HG03520 (cell line): ENCODE measurements at regions not wholly inside any gene's neighbourhood (a gene's known extent, or its start where the extent isn't known, plus 50 kb on each side); places are given as distances from the start of the nearest gene placed in this dataset.

Experiments used
- ATAC-seq: cut with Tn5 transposase; IDR thresholded peaks from one replicate; pipeline ENCODE4 v1.9.1; 2021; ENCODE audit warnings: mild to moderate bottlenecking, moderate library complexity; ENCODE audit not compliant: unreplicated experiment

DNA sequence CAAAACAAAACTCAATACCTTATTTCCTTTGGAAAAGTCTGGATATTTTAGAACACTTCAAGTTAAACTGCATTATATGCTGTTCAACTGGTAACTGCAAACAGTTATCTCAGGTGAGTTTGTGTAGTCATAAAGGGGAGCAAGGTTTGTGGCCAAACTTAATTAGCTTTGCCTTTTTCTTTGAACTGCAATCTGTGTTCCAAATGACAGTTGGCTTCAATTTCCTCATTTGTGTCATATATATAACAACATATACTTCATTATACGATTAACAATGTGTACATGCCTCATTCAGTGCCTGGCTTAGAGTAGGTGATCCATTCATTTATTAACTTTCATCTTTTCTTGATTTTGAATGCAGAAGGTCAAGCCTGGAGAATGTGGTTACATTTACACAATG, 55.8 kb downstream of the KCNE4 start:
- no peak for ATAC-seq

DNA sequence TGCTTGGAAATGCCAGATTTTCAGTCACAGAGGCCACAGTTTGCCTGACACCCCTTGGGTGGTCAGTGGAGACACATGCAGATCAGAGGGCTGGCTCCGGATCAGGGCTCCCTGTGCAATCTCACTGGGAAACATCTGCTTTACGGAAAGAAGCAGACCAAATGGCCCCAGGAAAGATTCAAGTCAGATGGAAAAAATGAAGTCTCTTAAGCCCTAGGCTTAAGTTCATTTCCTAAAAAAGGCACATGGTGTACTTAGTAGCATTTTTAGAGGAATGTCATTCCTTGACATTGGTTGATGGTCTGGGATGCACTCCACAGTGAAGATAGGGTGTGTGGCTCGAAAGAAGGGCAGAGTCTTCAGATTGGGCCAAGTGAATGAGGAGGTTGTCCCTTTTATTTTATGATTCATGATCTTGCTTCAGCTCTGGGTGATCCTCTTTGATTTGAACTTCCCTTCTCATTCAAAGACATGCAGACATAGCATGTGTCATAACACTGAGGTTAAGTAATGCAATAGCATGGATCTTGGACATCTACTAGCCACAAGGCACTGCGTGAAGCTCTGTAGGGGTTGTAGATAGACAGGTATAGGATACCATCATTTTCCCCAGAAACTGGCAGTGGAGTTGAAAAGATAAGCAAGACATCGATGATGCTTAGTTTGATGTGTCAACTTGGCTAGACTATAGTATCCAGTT, 56.5 kb downstream of the KCNE4 start:
- no peak for ATAC-seq

DNA sequence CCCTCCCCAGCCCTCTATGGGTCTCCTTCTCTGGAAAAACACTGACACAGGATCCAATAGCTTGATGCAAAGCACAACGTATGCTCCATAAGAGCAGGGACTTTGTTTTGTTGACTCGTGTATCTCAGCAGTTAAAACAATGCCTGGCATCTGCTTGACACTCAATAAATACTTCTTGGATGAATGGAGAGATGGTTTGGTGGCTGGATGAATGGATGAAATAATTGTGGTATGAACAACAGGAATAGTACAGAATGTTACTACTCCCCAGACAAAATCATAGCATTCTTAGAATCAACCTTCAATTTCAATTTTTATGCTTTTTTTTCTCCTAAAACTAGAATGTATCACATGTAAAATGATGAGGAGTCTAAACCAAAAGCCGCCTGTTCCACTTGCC, 57.4 kb downstream of the KCNE4 start:
- no peak for ATAC-seq

DNA sequence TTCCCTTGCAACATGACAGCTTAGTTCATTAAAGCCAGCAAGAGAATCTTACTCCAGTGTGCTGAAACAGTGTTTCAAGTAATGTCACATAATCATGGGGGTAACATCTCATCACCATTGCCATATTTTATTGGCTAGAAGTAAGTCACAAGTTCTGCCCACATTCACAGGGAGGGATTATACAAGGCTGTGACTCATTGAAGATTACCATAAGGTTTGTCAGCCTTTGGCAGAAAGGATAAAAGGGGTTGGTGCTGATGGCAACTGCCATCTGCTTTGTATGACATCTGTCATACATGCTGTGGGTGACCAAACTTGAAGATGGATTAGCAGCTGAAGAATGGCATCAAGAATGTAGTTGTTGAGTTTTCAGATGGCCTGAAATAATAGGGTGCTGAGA, 61.2 kb downstream of the KCNE4 start:
- no peak for ATAC-seq

DNA sequence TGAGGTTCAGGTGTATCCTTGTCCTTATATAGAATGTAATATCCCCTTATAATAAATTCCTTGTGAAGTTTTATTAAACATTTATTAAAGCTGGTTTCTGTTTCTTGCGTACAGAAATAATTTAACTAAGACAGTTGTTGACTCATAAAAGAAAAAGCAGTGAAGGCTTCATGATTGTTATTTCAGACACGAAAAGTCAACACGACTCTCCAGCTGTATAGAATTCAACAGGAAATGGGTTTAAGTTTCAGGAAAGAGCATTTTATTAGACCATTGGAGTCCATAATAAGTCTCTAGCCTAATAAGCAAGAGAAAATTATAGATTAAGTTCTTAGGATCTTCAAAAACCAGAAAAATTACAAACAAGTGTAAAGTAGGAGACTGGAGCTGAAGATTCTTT, 62.2 kb downstream of the KCNE4 start:
- no peak for ATAC-seq

DNA sequence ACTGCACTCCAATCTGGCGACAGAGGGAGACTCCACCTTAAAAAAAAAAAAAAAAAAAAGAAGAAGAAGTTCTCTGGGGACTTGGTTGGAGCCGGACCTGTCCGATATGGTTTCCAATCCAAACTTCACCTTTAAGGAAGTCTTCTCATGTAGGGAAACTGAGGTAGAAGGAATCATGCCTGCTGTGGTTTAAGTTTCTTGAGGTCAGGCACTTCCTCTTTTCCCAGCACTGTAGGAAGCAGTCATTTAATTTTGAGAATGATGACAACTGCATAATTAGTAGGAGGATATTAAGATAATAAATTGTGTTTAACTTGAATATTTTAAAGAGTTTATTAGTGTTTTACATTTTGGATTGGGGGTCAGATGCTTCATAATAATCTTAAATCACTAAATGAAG, 62.9 kb downstream of the KCNE4 start:
- ATAC-seq: no peak

DNA sequence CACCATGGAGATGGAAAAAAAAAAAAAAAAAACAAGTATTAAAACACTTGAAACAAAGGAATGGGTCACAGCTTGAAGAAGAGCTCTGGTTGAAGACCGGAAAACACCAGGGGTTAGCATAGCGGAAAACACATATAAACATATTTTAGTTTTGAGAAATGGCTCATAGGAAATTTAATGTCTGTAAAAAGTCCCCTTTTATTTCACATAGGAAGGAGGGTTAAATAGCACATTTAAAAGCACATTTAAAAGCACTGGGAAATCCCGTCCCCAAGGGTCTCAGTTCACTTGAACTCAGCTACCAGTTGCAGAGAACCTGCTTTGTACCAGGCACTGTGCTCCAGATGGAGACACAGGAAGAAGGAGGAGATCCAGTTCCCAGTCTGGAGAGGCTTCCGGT, 65.5 kb downstream of the KCNE4 start:
- ATAC-seq: no peak

DNA sequence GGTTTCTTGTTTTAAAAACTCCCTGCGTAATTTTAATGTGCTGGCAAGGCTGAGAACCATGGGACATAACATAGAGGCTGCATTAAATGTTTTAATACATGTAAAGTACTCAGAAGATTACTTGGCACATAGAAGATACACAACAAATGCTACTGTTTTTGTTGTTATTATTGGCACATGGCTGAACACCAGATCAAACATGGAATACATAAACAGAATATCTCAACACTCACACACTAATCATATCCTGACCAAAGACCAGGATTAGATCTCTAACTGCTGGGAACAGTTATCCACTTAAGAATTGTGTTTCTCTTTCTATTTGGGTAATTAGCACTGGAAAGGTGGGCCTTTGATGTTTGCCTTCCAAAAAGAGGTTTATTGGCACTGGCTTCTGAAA, 69.3 kb downstream of the KCNE4 start:
- ATAC-seq: no peak

DNA sequence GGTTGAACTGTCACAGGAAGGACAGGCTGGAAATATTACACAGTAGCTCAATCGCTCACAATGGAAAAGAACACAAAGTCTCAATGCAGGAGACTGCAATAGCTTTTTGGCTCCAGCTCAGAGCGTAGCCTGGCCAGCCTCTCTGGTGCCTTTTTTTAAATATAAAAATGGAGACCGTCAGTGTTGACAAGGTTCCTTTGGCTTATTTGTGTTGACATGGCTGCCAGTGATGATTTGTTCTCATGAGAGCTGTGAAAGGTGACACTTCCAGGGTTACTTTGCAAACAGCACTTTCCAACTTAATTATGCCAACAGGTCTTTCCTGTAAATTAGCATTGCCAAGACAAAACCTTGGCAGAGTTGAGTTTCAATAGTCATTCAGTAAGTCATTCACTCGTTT, 70.8 kb downstream of the KCNE4 start:
- no peak for ATAC-seq

DNA sequence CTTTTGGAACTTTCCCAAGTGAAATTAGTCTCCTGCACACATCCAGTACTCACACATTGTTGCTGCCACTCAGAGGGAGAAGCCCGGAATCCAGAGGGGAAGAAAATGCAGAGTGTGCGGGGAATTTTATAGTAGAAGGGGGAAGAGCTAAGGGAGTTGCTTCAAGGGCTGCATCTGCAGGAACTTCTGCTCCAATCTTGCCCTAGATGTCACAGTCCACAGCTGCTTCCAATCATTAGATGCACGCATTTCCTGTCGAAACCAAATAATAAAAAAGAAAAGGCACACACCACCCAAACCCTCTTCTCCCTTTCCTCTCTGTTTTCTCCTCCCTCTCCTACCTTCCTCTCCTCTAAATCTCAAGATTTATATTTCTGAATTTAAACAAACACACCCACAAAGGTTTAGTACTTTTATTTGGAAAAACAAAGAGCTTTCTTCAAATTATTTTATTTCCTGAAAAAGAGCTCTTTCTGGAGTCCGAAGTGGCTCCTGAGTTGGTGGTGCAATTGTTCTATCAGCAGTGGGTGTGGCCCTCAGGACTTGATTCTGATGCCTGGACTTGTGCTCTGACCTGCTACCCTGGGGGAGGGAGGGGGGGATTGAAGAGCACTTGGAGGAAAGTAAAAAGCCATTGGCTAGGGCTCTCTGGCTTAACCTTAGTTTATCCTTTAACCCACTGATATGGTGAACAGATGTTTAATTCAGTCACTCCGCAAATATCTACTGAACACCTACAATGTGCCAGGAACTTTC, 72.0 kb downstream of the KCNE4 start:
- ATAC-seq: no peak

DNA sequence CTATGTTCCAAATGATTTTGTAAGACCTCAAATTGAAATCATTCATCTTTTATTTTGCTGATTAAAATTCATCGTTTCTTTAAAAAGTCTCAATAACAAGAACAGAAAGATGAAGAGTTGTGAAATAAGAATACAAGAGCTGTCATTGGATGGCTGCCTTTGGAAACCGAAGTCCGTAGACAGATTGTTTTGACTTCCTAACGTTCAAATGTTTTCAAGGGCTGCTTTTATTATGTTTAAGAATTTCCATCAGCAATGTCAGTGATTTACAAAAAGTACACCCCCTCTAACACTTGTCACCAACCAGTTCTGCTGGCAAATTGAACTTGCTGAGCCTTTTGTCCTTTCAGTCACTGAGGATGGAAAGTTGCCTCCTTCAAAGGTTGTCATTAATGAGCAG, 89.6 kb downstream of the KCNE4 start:
- no peak for ATAC-seq

DNA sequence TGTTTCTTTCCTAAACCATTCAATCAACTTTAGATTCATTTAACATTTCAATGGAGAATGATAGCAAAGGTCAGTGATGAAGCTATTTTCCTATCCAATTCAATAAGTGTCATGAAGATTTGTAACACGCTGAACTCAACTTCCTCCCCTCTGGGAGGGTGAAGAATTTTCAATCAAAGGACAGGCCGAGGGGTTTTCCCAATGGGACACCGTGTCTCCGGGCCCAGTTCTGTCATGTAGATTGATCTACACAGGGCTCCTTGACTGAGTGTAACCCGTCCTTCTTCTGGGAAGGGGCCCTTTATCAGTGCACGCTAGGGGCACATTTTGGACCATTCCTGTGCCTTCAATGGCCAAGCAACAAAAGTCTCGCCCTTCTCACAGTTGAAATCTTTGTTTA, 90.1 kb downstream of the KCNE4 start:
- no peak for ATAC-seq

DNA sequence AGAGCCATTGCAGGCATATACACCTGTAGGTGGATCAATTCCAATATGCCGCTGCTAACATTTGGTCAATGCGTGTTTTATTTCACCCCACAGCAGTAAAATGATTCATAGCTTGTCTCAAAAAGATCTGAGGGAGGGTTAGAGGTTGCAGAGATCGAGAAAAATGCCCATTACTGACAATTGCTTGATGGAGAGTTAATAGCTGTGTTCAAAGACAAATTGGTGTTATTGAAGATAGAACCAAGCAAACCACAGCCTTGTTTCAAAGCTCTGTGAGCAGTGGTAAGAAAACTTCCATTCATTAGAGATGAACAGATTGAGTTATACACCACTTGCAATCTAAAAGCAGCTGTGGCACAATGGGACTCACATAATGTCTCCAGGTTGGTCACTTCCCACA, 95.4 kb downstream of the KCNE4 start:
- no peak for ATAC-seq

DNA sequence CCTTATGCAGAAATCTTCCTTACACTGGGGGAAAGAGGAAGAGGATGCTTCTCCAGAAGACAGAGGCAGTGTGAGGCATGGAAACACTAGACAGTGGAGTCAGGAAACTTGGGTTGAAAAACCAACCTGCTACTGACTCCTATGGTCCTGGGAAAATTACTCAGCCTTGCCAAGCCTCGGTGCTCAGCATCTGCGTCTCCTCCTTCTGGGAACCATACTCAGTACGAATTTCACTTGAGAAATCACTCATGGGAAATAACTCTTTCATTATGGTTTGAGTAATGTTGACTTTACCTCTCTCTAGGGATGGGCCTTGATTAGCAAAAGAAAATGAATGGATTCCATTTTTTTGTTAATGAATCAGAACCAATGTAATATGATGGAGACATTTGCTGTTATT, 96.5 kb downstream of the KCNE4 start:
- ATAC-seq: no peak

DNA sequence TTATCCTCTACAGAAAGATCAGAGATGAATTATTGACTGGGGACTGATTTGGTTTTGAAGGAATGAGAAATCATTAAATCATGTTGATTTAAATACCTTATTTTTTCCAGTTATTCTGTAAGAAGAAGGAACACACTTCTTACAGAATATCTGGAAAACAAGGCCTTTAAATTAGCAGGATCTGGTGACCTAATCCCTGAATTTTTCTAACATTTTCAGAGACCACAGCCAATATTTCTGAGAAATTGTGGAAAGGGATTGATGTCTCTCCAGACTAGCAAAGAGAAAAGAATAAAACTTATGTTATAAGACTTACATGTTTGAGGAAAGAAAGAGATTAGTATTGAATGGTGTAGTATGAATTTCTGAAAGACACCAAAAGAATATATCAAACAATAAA, 104.0 kb downstream of the KCNE4 start:
- ATAC-seq: no peak

DNA sequence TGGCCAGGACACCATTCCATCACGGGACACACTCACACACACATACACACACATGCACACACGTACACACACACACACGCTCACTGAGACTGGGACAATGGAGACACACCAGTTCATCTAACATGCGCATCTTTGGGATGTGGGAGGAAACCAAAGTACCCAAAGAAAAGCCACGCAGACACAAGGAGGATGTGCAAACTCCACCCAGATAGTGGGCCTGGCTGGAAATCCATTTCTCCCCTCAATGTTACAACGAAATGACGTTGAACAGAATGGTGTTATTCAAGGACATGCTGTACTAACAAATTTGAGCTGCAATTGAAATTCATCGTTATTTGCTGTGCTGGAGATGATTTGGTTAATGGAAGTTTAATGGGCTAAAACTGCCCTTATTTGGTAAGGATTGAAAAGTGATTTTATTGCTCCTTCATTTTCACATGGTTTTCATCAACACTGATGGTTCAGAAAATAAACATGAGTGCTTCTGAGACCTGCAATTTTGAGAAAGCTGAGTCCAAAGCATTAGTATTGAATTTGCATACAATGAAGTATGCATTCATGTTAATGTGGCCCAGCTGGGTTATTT, 110.0 kb downstream of the KCNE4 start:
- no peak for ATAC-seq

DNA sequence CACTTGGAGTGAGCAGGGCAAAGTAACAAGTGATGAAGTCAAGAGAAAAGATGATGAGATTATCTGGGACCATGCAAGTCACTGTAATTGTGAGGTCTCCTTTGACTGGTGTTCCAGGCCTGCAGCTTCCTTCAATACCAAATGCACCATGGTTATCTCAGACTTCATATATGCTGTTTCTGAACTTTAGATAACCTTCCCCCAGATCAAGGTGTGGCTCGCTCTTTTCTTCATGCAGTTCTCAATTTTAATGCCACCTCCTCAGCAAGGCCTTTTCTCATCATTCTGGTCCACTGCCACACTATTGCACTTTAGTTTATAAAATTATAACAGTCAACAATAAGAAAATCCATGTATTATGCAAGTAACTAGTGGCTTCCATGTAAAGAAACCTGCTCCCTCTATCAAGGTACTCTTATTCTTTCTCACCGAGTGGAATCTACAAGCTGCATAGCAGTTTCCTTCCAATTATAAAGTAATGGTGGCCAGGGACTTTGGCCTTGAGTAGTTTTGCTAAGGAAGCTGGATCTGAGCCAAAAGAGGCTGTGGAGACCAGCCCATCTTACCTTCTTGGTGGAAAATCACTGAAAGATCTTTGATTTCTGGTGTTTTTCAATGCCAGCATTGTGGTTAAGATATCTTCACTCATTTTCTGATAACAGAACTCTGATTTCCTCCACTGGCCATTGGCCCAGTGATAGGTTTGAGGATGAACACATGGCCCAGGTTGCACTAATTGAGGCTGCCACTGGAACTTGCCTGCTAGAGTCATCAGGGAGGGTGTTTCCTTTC, 113.6 kb downstream of the KCNE4 start:
- ATAC-seq: no peak

DNA sequence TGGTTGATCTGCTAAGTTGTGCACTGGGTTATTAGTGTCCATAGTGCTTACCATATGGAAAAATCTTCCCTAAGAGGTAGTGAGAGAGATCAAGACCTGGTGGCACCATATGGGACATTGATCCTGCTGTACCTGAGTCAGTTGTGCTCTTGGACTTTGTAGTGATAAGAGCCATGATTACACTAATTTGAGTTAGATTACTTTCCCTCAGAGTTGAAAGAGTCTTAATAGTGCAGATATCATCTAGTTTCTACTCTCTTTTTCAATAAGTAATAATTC, 114.2 kb downstream of the KCNE4 start:
- no peak for ATAC-seq

DNA sequence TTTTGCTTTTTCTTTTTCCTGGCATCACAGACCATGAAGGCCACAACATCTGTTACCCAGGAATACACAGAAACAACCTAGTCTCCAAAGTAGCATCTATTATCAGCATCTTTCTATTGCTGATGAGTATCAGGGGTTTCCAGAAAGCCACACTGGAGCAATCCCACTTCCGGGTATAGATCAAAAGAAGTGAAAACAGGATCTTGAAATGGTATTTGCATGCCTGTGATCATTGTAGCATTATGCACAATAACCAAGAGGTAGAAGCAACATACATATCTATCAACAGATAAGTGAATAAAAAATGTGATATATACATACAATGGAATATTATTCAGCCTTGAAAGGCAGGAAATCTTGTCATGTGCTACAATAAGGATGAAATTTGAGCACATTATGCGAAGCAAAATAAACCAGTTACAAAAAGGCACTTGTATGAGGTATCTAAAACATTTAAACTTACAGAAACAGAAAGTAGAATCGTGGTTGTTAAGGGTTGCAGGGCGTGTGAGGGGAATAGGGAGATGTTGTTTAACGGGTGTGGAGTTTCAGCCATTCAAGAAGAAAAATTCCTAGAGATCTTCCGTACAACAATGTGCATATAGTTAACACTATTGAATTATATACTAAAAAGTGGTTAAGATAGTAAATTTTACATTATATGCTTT, 115.1 kb downstream of the KCNE4 start:
- no peak for ATAC-seq

DNA sequence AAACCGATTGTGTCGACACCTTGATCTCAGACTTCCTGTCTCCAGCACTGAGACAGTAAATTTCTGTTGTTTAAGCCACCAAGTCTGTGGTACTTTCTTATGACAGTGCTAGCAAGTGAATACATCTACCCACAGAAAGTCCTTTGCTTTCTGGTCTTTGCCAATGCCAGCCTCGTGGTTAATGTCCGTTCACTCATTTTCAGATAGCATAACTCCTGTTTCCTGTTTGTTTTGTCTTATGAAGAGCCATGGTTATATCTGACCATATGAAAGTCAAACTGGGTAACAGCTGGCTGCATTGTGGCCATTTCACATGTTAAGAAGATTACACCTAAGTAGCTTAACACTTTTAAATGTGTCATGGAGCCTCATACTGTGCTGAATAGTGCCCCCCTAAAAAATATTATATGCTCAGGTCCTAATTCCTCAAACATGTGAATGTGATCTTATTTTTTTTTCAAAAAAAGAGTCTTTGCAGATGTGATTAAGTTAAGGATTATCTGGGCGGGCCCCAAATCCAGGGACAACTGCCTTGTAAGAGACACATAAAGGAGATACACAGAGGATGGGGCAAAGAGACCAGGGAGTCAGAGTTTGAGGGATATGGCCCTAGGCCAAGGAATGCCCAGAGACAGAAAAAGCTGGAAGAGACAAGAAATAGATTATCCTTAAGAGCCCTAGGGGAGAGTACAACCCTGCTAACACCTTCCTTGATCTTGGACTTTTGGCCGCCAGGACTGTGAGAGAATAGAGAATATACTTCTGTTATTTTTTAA, 118.0 kb downstream of the KCNE4 start:
- no peak for ATAC-seq

DNA sequence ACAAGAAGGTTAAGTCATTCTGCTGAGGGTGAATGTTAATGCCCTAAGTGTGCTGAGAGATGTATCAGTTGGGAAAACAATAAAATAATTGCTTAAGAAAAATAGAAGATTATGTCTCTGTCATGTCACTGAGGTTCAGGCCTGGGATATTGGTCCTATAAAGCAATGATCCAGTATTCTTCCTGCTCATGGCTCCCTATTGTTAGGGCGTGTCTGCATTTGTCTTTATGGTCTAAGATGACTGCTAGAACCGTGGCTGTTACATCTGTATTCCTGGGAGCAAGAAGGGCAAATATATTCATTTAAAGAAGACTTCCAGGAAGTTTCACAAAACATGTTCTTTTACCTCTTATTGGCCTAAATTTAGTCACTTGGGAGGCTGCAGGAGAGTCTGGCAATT, 125.0 kb downstream of the KCNE4 start:
- ATAC-seq: no peak
